Astrocyte of the cerebellum (primary cell): ENCODE measurements at regions not wholly inside any gene's neighbourhood (a gene's known extent, or its start where the extent isn't known, plus 50 kb on each side); places are given as distances from the start of the nearest gene placed in this dataset.
A peak's percentile ranks its signal among the peaks of the same experiment; 100 is the strongest.

Experiments used
- DNase-seq: peaks from one replicate; pipeline ENCODE4 v3.0.0-alpha.2; 2011; ENCODE audit warnings: low read depth
- H3K4me3 ChIP-seq: 2 replicates; pipeline ENCODE4 v1.5.1; 2011; ENCODE audit warnings: mild to moderate bottlenecking, low read depth, low read length, moderate library complexity
- CTCF ChIP-seq: IDR thresholded peaks from 2 replicates; pipeline ENCODE4 v1.5.1; 2012; ENCODE audit warnings: low read length, low read depth, moderate library complexity, mild to moderate bottlenecking; ENCODE audit errors: missing control alignments
- in situ Hi-C: cut with HindIII; loops from 2 replicates; pipeline ENCODE4 v1.10.0; 2017; ENCODE audit warnings: low sequenced_read_pairs

DNA sequence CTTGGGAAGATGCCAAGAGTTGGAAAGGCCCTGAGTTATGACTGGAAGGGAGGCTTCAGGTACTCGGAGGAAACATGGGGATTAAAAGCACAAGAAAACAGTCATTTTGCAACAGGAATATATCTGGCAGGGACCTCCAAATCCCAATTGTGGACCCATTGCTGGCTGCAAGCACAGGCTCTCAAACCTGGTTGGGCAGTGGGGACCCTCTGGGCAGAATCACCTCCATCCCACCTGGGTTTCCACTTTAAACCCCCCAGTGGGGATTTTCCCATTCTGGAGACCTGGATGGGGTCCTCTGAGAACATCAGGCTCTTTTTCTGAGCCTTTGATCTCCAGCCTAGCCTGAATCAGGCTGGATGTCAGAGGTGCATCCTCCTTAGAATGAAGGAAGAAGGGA is 177.8 kb downstream of the ASMT start:
- TF ChIP-seq CTCF, result no peak
- in situ Hi-C loops, result no loop called here
- H3K4me3 ChIP-seq, result no peak overlapping the region
- DNase-seq, result no peak

DNA sequence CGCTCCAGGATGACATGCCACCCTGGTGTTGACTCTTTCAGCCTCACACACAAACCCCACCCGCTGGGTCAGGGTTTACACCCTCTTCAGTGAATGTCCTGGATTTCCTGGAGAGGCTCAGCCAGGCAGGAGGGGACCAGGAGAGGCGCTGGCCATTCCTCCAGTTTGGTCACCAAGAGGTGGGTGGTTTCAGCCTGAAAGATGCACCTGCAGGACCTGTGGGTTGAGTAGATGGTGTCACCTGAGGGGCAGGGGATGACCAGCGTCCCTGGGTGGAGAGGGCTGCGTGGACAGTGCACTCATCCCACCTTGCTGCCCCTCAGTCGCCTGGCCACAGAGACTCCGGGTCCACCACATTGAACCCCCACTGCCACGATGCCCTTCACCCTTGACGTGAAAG is 179.7 kb downstream of the ASMT start:
- in situ Hi-C loops, result no loop called here
- TF ChIP-seq CTCF, result no peak
- no peak for DNase-seq

DNA sequence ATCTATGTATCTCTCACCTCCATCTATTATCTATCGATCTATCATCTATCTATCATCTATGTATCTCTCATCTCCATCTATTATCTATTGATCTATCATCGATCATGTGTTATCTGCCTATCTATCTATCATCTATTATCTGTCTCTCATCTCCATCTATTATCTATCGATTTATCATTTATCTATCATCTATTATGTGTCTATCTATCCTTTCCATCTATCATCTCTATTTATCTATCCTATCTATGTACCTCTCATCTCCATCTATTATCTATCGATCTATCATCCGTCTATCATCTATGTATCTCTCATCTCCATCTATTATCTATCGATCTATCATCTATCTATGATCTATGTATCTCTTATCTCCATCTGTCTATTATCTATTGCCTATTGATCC is 188.1 kb downstream of the ASMT start:
- in situ Hi-C loops, result no loop called here
- no peak overlapping the region for H3K4me3 ChIP-seq
- no peak for TF ChIP-seq CTCF
- no peak for DNase-seq

More for the DNA sequence above, 179.7 kb downstream of the ASMT start:
- H3K4me3 ChIP-seq, result no peak overlapping the region

DNA sequence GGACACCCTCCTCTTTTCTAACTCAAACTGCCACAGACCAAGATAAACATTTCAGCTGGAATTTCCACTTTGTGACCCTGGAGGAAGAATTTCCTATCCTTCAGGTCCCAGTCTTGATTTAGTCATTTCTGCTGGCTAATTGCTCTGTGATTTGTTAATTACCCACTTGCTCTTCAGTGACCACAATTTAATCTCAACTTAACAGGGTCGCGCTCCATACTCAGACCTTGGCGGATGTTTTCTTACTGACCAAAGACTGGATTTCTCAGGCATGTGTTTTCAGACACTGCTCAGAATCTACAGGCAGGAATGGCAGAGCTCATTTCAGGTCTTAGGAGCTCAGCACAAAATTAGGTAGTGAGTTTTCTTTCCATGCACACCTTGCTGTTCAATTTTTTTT is 188.9 kb downstream of the ASMT start:
- in situ Hi-C loops, result no loop called here
- no peak overlapping the region for H3K4me3 ChIP-seq
- DNase-seq, result no peak
- no peak for TF ChIP-seq CTCF

DNA sequence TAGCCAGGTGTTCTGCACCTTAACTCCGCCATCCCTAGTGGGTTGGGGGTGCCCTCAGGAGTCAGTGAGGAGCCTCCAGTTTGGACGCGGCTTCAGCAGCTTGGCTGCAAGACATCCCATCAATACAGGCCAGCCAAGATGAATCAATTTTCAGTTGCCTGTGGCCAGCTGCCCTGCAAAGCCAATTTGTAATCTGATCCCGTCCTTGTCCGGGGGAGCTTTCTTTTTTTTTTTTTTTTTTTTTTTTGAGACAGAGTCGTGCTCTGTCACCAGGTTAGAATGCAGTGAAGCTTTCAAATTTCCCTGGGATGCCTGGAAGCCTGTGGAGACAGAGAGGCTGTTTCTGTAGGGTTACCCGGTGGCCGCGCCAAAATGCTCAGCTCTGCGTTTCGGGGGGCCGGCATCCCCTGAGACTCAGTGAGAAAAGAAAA is 192.5 kb downstream of the ASMT start:
- peak; percentile 32 for DNase-seq
- H3K4me3 ChIP-seq, result no peak overlapping the region
- no peak for TF ChIP-seq CTCF
- in situ Hi-C loops, result no loop called here

GRCh38 chrX:1809581-1809980 is 194.7 kb downstream of the ASMT start:
- in situ Hi-C loops, result no loop called here
- no peak for TF ChIP-seq CTCF
- DNase-seq, result no peak
- H3K4me3 ChIP-seq, result no peak overlapping the region

GRCh38 chrX:1813809-1814208 is 198.9 kb downstream of the ASMT start:
- no peak overlapping the region for H3K4me3 ChIP-seq
- DNase-seq, result no peak
- in situ Hi-C loops, result no loop called here
- no peak for TF ChIP-seq CTCF
